ENCODE measurements at regions not wholly inside any gene's neighbourhood (a gene's known extent, or its start where the extent isn't known, plus 50 kb on each side); places are given as distances from the start of the nearest gene placed in this dataset.

DNA sequence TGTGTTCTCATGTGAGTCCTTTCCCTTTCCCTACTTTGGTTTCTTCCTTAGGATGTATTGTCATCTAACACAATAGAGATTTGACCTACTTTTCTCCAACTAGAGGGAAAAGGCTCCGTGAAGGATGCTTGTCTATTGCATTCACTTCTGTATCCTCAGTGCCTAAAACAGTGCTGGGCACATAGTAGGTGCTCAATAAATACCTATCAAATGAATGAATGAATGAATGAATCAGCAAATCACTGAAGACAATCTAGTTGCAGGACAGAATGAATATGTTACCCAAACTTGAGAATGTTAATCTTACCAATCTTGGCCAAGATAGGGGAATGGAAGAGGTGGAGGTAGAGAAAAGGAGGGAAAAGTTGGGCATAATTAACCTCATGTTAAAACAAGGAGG lies 131.2 kb upstream of the FOXN2 start:
- TF ChIP-seq, protein P1, sequence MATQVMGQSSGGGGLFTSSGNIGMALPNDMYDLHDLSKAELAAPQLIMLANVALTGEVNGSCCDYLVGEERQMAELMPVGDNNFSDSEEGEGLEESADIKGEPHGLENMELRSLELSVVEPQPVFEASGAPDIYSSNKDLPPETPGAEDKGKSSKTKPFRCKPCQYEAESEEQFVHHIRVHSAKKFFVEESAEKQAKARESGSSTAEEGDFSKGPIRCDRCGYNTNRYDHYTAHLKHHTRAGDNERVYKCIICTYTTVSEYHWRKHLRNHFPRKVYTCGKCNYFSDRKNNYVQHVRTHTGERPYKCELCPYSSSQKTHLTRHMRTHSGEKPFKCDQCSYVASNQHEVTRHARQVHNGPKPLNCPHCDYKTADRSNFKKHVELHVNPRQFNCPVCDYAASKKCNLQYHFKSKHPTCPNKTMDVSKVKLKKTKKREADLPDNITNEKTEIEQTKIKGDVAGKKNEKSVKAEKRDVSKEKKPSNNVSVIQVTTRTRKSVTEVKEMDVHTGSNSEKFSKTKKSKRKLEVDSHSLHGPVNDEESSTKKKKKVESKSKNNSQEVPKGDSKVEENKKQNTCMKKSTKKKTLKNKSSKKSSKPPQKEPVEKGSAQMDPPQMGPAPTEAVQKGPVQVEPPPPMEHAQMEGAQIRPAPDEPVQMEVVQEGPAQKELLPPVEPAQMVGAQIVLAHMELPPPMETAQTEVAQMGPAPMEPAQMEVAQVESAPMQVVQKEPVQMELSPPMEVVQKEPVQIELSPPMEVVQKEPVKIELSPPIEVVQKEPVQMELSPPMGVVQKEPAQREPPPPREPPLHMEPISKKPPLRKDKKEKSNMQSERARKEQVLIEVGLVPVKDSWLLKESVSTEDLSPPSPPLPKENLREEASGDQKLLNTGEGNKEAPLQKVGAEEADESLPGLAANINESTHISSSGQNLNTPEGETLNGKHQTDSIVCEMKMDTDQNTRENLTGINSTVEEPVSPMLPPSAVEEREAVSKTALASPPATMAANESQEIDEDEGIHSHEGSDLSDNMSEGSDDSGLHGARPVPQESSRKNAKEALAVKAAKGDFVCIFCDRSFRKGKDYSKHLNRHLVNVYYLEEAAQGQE (IDR thresholded peaks at IDR 0.05; ENCODE audit: low read depth): no peak
- TF ChIP-seq MAX (IDR thresholded peaks at IDR 0.05): no peak
- no peak for TF ChIP-seq TEAD4 (IDR thresholded peaks at IDR 0.05)
- TF ChIP-seq FOXM1 (IDR thresholded peaks at IDR 0.05; ENCODE audit: borderline replicate concordance, low read depth): no peak
- no peak for TF ChIP-seq TAF1 (IDR thresholded peaks at IDR 0.05; ENCODE audit: low read depth)
